ENCODE measurements at regions not wholly inside any gene's neighbourhood (a gene's known extent, or its start where the extent isn't known, plus 50 kb on each side); places are given as distances from the start of the nearest gene placed in this dataset.

- TF ChIP-seq POLR2A (IDR thresholded peaks at IDR 0.05; ENCODE audit: low read length) (no peak), GATA1 (IDR thresholded peaks at IDR 0.05; ENCODE audit: low read depth, low read length) (no peak)
Observed at GRCh38 chr4:164700471-164700870, 53.5 kb upstream of the SMIM31 start.

All from erythroblast (primary cell).